LNCAP (cell line): ENCODE measurements at regions not wholly inside any gene's neighbourhood (a gene's known extent, or its start where the extent isn't known, plus 50 kb on each side); places are given as distances from the start of the nearest gene placed in this dataset.

Source experiments
- TF ChIP-seq, protein P1 (sequence below): fragments of 450-650 bp; IDR thresholded peaks from 2 replicates; pipeline ENCODE4 v1.5.1; 2017; ENCODE audit warnings: mild to moderate bottlenecking

DNA sequence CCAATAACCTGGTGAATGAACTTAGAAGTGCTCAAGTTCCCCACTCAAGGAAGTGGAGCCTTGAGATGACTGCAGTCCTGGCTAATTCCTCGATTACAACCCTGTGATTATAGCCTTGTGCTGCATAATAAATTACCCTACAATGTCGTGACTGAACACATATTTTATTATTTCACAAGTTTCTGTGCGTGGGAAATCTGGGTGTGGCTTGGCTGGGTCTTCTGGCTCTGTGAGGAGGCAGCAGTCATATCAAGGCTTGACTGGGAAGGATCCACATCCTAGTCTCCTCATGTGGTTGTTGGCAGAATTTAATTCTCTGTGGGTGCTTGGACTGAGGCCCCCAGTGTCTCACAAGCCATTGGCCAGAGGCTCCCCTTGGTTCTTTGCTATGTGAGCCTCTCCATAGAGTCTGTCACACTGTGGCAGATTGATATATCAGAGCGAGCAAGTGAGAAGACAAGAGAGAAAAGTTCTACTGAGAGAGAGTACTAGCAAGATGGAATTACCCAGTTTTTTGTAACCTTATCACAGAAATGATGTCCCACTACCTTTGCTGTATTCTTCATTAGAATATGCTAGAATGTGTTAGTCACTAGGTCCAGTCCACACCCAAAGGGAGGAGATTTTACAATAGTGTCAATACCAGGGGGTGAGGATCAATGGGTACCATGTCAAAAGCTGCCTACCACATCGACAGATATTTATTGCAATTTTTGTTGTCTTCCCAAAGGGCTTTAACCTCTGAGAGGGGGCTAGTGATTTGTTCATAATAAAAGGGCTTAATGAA is 102.8 kb upstream of the TBC1D5 start:
- TF ChIP-seq, protein P1, sequence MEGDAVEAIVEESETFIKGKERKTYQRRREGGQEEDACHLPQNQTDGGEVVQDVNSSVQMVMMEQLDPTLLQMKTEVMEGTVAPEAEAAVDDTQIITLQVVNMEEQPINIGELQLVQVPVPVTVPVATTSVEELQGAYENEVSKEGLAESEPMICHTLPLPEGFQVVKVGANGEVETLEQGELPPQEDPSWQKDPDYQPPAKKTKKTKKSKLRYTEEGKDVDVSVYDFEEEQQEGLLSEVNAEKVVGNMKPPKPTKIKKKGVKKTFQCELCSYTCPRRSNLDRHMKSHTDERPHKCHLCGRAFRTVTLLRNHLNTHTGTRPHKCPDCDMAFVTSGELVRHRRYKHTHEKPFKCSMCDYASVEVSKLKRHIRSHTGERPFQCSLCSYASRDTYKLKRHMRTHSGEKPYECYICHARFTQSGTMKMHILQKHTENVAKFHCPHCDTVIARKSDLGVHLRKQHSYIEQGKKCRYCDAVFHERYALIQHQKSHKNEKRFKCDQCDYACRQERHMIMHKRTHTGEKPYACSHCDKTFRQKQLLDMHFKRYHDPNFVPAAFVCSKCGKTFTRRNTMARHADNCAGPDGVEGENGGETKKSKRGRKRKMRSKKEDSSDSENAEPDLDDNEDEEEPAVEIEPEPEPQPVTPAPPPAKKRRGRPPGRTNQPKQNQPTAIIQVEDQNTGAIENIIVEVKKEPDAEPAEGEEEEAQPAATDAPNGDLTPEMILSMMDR, result no peak

DNA sequence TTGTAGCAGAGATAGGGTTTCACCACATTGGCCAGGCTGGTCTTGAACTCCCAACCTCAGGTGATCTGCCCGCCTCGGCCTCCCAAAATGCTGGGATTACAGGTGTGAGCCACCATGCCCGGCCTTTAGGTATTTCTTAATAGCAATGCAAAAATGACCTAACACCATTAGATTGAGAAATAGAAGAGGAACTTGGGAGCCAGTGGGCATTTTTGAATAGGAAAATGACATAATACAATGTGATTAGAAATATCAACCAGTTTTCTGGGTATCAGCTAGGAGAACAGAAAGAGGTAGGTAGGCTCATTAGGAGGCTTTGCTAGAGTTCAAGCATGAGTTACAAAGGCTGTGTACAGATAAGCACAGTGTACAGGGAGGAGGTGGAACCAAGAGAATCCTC is 101.8 kb upstream of the TBC1D5 start:
- TF ChIP-seq, protein P1, result no peak

DNA sequence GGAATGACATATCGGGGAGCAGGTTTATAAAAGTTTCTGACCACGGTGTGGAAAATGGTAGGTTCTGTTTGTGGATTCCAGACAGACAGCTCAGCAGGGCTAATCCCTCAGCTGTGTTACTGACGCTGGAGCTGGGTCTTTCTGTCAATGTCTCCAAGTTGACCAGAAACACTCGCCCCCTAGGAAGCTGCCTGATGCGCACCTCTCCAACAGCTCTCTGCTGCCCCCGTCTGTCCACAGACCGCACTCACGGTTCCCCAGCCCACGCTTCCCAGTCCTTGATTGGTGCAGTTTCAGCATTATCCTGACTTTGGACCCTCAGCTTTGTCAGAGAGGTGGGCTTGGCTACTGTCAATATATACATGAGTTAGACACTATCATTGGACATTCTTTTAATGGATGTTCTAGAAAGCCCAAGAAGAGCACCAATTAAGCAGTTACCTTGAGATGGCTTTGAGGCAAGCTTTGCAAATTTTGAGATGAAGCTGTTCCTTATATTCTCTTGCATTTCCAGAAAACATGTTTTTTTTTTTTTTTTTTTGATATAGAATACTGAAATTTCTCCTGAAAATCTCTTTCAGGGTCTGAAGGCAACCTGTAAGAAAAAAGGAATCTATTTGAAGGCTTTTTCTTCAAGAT is 98.9 kb upstream of the TBC1D5 start:
- TF ChIP-seq, protein P1, result peak; percentile 93

DNA sequence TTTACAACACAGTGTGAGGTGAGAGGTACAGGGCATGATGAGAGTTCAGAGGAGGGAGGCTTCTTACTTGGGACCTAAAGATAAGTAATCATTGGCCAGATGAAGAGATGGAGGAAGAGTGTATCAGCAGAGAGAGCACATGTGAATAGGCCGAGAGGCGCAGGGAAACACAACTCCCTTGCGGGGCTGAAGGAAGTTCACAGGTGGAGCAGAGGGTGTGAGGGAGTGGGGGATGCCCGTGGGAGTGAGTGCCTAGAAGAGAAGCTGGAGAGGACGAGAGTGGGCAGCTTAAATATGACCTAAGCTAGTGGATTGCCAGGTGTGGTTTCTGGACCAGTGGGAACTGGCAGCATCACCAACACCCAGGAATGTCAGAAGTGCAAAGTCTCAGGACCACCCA is 98.2 kb upstream of the TBC1D5 start:
- TF ChIP-seq, protein P1, result no peak

DNA sequence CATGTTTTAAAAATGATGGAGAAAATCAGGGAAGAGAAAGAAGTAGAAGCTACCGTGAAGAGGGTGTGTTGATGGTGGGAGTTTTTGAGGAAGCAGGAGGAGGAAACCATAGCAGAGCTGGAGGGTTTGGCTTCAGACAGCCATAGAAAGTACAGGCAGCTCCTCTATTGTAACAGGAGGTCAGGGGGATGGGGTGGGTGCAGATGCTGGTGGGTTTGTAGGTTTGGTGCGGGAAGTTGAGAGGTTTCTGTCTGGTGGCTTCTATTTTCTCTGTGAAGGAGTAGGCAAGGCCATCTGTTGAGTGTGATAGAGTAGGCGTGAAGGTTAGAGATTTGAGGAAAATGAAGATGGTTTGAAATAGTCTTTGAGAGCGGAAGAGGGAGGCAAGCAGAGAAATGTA is 97.7 kb upstream of the TBC1D5 start:
- TF ChIP-seq, protein P1, result no peak

DNA sequence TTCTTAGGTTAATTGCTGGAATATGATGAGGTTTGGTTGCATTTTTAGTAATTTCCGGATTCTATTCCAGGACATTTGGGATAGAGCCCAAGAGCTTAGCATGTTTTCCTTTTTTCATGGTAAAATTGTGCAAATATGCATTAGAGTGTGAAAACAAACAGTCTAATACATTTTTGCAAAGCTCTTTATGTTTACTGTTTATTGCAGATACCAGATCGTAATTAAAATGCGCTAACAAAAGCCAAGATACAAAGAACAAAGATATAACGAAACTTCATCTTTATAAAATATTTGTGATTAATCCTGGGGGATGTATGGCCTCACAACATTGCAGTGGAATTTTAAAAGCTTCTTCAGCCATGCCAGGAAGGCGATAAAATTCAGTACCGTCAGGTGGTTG is 94.5 kb upstream of the TBC1D5 start:
- TF ChIP-seq, protein P1, result no peak

DNA sequence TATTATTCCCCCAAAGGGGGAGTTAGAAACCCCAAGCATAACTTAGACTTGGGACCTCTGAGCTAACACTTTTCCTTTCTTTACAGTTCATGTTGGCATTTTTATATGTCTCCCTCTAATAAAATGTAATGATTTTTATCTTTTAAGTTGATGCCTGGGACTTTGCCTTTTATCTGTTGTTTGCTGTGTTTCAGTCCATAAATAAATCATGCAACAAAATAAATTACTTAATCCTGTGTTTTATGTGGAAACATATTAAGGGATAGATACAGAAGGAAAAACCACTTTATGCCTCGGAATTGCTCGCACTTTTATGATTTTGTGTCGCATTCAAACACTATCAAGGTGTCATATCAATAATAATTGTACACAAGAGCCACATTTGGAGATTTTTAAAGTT is 93.7 kb upstream of the TBC1D5 start:
- TF ChIP-seq, protein P1, result no peak
